GM18909 (cell line): ENCODE measurements at regions not wholly inside any gene's neighbourhood (a gene's known extent, or its start where the extent isn't known, plus 50 kb on each side); places are given as distances from the start of the nearest gene placed in this dataset.

Experiments
- ATAC-seq: cut with Tn5 transposase; IDR thresholded peaks from one replicate; pipeline ENCODE4 v1.9.1; 2021; ENCODE audit warnings: mild to moderate bottlenecking; ENCODE audit not compliant: unreplicated experiment, poor library complexity

DNA sequence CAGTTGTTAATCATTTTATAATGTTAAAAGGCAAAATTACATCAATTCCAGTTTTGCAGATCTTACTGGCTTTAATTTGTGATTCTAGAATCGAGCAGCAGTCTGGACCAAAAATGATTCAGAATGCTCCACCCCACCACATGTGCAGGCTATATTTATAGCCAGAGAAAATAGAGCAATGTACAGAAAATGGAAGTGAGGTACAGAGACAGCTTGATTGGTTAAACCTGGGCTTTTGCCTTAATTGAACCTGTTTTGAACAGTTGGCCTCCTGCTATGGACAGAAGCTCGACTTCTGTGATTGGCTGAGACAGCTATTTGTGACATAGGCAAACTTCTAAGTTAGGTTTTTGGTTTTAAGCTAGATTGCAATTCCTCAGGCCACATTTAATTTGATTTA is 607.4 kb upstream of the MIR17HG start:
- ATAC-seq: no peak

DNA sequence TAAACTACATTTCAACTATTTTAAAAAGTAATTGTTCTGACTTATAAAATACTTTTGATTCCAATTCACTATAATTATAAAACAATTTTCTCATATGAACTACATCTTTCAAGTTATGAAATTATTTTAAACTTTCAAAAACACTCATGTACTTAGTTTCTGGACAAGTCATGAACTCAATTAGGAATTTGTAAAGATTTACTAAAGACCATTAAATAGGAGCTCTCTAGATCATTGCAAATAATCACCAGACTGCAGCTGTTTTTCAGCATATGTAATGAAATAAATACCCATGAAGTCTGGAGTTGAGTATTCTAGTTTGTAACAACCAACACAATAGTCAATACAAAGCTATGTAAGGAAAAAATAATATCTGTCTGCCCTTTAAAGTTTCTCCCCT is 605.1 kb upstream of the MIR17HG start:
- ATAC-seq: no peak

DNA sequence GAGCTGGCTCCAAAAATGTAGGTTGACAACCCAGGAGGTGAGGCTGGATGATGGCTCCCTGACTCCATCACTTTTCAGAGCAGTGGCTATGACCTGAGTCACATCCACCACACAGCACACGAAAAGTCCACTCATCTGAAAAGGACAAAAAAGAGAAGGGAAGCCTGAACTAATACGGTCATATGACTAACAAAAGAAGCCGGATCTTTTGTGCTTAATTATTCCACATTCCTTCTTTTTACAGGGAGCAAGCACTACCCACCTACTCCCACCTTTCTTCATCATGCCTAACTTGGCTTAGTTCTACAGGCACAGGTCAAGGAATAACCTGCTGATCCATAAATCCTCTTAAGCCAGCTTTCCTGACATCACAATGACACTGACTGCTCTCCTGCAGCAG is 601.3 kb upstream of the MIR17HG start:
- no peak for ATAC-seq

DNA sequence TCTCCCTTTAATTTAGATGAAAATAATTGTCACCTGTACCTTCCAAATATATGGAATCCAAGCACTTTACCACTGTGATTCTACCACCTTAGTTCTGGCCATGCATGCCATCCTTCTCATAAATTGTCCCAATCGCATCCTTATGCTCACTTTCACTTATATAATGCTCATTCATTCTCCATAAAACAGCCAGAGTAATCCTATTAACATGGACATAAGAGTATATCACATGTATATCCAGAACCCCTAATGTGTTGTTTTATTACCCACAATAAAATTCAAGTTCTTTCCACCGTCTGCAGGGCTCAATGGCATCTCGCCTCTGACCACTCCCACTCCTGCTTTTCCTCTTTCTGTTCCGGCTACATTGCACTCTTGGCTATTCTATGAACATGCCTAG is 597.5 kb upstream of the MIR17HG start:
- ATAC-seq: no peak

DNA sequence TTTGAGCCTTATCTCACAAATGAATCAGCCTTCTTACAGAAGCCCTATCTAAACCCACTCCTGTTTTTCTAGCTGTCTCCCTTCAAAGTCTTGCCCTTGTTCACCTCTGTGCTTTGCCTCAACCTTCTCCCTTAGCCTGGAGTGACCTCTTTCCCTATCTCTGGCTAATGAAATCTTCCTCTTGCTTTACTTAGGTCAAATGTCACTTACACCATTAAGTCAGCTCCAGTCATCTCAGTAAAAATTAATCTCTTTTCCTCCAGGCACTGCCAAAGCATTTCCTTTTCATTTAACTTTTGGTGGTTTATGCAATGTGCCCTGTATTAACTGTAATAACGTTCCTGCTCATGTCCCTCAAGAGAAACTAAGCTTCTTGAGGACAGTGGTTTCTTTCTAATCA is 596.5 kb upstream of the MIR17HG start:
- no peak for ATAC-seq

DNA sequence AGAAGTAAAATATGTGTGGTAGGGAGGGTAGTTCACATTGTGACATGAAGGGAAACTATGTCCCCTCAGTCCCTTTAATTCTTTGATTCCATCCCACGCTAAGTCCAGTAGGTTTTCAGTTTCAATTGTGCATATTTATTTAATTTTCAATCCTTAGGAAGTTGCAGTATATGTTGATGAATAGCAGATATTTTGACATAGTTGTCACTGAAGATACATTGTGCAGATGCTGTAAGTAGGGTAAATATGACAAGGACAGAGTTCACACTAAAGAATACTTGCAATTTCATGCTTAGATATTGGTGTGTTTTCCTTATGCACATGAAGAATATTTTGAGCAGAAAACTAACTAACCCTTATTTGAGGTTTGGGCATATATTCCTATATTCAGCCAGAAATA is 595.4 kb upstream of the MIR17HG start:
- no peak for ATAC-seq

DNA sequence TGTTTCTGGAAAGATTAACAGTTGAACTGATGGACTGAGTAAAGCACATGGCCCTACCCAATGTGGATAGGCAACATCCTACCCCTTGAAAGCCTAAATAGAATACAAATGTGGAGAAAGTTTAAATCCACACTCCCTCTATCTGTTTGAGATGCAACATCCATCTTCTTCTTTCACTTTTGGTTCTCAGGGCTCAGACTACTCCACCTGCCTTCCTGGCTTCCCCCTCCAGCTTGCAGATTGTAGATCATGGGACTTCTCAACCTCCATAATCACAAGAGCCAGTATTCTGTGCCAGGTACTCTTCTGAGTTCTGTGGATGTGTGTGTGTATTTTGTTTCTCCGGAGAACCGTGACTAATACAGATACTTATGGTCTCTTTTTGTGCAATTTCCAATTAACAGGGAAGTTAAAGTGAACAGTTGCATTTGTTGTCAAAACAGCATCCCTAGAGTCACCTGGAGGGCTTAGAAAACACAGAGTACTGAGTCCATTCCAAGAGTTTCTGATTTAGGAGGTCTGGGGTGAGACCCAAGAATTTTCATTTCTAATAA is 590.3 kb upstream of the MIR17HG start:
- ATAC-seq: no peak

DNA sequence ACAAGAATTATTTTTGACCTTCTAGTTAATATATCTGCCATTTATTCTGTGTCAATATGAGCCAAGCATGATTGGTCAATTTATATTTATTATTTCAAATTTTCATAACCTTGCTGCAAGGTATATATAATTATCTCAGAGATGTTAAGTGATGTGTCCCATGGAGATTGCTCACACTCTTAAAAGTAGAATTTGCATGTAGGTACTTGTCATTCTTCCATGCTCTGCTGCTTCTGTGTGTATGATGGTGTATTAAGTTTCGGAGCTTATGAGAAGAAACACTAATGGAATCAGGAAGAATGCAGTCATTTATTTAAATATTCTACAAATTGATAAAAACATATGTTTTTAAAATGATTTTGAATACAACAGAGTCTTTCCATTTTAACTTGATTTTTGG is 586.8 kb upstream of the MIR17HG start:
- no peak for ATAC-seq

DNA sequence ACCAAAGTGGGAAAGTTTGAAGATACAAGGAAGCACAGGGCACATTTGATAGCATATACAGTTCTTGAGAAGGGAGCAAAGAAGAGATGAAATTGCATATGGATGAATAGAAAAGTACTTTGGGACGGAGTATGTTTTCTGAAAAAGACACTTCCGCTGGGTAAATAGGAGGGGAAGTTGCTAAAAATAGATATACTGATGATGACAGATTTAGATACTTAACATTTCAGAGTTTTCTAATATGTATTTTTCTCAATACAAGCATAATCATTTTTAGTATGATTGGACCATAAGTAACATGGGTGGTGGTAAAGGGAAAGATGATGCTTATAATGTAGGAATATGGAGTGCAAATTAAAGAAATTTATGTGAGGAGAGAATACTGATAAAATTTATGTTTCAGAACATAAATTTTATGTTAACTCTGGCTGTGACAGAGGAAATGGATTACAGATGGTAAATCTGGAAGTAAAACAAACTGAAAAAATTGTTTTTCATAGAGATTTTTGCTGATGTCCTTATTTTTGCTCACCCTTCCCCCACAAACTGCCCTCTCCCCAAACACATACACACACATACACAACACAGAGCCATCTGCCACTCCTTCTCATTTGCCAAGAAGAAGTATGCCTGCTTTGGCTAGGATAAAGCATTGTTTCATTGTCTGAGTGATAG is 583.9 kb upstream of the MIR17HG start:
- ATAC-seq: no peak

DNA sequence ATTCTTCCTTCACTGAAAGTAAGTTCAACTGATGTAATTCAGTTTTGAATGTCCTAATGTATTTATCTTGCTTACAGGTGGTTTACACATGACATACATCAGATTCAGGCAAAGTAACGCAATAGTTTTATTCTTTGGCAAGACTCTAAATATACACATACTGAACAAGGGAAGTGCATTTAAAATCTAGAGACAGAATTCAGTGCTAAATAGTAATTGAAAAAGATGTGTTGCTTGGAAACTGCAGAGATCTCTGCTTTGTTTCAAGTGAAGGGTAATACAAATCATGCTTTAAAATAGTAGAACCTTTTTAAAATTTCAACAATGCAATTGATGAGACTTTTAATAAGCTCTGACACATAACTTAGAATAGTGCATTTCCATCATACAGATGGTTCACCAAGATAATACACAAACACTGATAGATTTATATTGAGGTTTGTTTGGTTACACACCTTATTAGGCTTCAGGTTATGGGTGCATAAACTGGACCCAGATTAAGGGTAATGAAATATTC is 581.0 kb upstream of the MIR17HG start:
- no peak for ATAC-seq

DNA sequence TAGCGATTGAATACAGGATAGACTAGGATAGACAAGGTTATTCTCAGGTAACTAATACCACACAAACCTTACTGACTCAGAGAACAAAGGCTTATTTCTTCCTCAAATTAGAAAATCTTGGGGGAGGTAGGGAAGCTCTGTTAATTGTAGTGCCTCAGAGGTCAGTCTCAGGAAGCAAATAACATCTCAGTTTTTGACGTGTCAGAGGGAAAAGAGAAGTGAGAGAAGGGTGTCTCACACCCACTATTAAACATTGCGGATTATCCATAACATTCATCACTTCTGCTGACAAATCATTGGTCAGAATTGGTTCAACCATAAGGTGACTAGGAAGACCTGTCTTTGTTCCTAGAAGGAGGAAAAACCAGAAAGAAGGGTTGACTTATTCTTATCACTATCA is 579.4 kb upstream of the MIR17HG start:
- no peak for ATAC-seq

DNA sequence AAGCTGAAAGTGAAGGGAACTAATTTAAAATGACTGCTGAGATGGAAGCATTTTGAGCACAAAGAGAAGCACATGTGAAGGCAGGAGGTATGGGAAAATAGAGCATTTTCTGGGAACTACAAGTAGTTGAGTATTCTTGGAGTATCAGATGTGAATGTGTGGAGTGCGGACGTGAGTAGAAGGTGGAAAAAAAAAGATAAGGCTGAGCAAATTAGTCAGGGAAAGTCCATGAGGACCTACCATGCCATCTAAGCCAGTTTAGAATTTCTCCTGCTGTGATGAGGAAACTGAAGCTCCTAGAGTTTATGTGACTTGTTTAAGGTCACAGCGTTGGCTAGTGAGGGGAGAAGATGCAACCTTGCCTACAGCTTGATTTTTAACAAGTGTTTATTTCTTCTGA is 578.1 kb upstream of the MIR17HG start:
- no peak for ATAC-seq

DNA sequence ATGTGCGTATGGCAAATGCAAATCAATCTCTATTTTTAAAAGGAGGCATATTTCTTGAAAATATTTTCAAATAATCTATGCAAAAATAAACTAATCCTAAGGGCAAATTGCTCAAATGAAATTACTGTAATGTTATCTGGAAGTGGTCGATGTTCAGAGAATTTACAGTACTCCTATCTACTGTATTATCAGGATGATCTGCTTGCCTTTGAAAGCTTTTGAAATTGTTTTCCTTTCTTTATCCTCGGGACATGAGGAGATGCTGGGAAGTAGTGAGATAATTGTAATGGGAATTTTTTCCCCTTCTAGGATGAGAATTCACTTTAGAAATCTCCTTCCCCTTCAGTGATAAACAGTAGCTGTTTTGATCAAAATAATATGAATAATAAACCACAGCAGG is 577.2 kb upstream of the MIR17HG start:
- no peak for ATAC-seq

DNA sequence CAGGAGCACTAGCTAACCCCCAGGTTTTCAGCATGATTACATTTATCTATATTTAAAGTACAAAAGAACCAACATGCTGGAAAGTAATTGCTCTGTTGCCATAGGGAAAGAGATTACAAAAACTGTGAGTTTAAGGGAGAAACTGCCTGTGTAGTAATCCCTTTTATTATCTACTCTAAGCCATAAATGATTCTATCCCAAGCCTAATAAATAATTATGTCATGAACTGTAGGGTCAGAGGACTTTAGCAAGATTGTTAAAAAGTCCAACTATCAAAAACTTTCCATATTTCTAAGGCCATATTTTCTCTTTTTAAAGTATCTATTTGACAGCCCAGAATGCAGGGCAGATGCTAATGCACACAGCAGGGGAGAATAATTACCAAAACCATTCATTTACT is 573.8 kb upstream of the MIR17HG start:
- no peak for ATAC-seq

DNA sequence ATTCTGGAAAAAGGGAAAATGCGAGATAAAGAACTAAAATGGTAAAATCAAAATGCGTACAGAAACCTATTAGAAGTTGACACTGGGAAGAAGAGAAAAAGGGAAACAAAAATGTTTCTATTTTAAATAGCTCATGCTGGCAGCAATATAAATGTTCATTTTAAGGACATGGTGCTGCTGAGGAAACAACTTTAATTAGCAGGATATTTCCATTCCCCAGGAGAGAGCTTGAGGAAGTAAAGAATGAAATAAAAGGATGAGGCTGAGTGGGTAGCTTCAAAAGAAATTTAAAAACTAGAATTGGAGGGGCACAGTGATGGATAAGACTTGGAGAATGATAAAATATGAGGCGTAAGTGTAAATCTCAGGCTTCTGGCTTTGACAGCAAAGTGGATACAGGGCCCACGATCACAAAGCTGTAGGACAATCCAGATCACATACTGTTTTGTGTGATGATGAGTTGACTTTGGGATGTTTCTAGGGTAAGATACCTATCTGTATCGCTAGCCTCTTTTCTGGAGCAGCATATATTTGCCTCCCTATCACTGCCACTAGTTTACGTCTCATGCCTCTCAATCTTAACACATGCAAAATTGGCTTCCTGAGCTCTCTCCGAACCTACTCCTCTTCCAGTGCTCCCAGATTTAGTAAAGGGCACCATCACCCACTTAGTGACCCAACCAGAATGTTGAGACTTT is 571.3 kb upstream of the MIR17HG start:
- no peak for ATAC-seq

DNA sequence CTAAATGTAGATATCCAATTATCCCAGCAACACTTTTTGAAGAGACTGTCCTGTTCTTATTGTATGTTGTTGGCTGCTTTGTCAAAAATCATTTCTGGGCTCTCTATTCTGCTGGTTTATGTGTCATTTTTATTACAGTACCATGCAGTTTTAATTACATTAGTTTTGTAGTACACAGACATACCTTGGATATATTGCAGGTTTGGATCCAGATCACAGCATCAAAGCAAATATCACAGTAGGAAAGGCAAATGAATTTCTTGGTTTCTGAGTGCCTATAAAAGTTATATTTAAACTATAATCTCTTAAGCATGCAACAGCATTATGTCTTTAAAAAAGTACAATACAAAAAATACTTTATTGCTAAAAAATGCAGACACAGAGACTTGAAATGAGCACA is 564.2 kb upstream of the MIR17HG start:
- no peak for ATAC-seq

DNA sequence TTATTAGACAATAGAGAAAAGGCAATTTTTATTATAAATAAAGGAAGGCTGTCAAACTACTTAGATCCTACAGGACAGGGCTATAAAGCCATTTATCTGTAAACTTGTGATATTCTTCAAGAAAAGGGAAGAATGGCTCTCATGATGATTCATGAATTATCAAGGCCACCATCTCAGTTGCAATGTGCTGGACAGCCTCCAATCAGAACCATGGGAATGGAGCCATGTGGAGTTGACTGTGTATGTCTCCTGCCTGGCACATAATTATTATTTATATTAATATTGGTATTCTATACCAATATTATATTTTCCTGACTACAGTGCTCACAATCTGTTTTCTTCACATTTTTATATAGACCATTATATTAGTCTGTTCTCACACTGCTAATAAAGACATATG is 560.5 kb upstream of the MIR17HG start:
- no peak for ATAC-seq

DNA sequence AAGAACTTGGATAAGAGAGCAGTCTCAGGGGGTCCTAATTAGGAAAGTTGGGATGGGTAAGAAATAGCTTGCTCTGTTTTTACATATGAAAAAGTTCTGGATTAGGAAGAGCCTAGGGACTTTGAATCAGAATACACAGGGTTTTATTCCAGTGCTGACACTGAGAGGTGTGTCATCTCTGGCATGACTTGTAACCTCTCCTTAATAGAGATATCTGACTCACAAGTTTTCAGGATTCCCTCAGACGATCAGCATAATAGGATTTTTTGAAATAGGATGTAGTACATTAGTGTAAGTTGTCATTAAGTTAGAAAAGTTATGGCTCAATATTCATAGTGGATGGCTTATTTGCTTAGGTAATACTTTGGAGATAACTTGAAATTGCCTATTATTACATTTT is 555.2 kb upstream of the MIR17HG start:
- no peak for ATAC-seq

DNA sequence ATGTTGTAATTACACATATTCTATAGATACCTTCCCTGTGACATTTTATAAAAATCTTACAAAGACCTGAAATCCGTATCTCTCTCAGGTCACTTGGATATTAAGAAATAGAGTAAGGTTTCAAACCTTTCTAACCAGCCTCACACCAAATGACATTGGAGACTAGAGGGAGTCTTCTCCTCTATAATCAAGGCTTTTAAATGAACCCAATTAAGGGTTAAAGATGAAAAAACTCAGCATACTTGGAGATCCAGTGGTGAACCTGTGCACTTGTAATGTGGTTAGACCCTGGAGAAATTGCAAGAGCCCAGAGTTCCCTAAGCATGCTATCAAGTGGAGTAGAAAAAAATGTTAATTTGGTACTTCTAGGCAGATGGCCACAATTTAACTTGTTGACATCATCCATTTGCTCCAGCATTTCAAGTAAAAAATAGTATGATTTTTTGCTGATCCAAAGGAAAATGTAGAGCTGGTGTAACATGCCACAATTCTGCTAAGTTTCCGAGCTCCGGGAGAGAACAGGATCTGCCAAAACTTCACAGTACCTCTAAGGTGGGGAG is 554.1 kb upstream of the MIR17HG start:
- ATAC-seq: no peak

DNA sequence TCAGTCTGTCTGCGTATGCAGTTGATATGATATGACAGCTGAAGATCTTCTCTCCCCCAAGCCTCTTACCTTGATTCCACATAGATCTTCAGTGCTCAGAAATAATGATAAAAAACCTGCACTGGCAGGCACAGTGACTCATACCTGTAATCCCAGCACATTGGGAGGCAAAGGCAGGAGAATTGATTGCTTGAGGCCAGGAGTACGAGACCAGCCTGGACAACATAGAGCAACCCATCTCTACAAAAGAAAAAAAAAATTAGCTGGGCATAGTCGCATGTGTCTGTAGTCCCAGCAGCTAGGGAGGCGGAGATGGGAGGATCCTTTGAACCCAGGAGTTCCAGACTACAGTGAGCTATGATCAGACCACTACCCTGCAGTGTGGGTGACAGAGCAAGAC is 551.0 kb upstream of the MIR17HG start:
- no peak for ATAC-seq

DNA sequence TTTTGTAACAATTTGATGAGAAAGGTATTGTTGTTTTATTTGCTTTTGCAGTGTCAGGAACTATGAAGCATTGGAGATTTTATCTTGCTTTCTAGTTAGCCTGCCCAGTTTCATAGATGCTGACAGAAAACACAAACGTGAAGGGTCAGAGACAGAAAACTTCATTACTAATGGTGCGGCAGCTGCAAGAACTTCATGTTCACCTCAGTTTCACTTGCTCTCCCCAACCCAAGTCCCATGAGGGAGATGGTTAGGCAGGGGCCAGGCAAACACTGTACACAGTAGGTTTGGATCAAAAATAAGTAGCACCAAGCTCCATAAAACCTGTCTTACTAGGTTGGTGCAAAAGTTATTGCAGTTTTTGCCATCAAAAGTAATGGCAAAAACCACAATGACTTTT is 550.2 kb upstream of the MIR17HG start:
- ATAC-seq: no peak

DNA sequence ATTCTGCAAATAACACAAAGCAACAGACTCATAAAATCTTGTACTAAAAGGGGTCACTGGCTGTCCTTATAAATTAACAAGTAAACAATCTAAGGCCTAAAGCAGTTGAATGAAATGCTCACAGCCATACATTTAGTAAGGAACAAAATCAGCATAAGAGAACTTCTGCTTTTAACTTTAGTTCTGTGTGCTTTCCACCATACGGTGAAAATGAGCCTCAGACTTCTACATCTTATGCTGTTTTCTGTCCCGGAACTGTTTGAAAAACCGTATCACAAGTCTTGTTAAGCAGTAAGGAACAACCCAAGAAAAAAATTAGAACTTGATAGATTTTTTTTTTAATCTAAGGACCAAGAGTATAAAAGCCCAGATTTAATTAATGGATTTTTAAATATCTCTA is 549.1 kb upstream of the MIR17HG start:
- no peak for ATAC-seq
